ENCODE measurements at regions not wholly inside any gene's neighbourhood (a gene's known extent, or its start where the extent isn't known, plus 50 kb on each side); places are given as distances from the start of the nearest gene placed in this dataset.

DNA sequence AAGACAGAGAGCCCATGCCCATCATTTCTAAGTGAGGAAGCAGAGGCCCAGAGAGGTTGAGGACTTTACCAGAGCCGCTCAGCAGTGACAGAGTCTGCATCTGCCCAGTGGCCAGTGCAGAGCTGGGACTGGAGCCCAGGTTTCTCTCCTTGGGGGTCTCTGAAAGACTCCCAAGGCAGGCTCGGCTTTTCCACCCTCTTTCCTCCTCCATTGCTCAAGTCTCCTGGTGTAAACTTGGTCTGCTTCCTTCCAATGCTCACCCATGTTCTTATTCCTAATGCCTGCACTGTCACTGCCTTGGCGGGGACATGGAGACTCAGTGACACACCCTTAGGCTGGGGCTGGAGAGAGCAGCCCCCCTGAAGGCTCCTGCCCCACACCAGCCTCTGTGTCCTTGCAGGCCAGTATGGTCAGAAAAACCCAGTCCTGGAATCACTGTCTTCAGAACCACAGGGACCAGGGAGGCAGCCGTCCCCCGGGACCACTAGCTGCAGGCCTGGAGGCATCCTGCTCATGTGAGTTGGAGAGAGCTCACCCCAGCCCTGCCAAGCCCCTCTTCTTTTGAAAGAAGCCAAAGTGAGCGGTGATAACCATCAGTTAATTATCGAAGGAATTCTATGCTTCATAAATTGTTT is 211.0 kb upstream of the ZNF536 start:
- no peaks in the 10 kb centered on the region for H3K27me3 ChIP-seq
- no peaks in the 10 kb centered on the region for H3K36me3 ChIP-seq
- no peak overlapping the region for H3K4me3 ChIP-seq
- no peak overlapping the region for H3K27ac ChIP-seq
- intact Hi-C loops (cut with DNase I; ENCODE audit: low total_unique reads) = no loop called here
- H3K4me1 ChIP-seq = no peaks in the 10 kb centered on the region
- DNase-seq (ENCODE audit: low spot score in 2 of 2) = no peak
- TF ChIP-seq CTCF (IDR thresholded peaks at IDR 0.05) (no peak), POLR2A (IDR thresholded peaks at IDR 0.05) (no peak), POLR2AphosphoS5 (IDR thresholded peaks at IDR 0.05) (no peak)
- H3K9me3 ChIP-seq = no peaks in the 10 kb centered on the region

DNA sequence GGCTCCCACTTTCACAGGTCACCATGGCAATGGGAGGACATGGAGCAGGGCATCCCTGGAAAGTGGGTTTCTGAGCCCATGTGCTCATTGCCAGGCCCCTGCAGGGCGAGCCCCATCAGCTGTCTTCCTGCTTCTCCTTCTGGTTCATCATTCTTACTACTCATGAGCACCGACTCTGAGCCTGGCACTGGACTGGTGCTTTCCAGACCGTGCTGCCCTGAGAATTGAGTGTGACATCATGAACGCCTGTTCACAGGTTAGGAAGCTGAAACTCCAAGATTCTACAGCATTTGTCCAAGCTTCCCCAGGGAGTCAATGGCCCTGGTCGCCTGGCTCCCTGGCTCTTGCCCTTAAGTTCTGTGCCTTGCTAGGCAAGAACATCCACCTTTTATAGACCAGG is 210.4 kb upstream of the ZNF536 start:
- H3K27me3 ChIP-seq = no peaks in the 10 kb centered on the region
- TF ChIP-seq POLR2A (IDR thresholded peaks at IDR 0.05) (no peak), CTCF (IDR thresholded peaks at IDR 0.05) (no peak), POLR2AphosphoS5 (IDR thresholded peaks at IDR 0.05) (no peak)
- H3K36me3 ChIP-seq = no peaks in the 10 kb centered on the region
- H3K4me1 ChIP-seq = no peaks in the 10 kb centered on the region
- no peak overlapping the region for H3K27ac ChIP-seq
- H3K9me3 ChIP-seq = no peaks in the 10 kb centered on the region
- intact Hi-C loops (cut with DNase I; ENCODE audit: low total_unique reads) = no loop called here
- DNase-seq (ENCODE audit: low spot score in 2 of 2) = no peak
- no peak overlapping the region for H3K4me3 ChIP-seq

GRCh38 chr19:30162718-30163117 is 209.5 kb upstream of the ZNF536 start:
- intact Hi-C loops (cut with DNase I; ENCODE audit: low total_unique reads) = no loop called here
- no peak for TF ChIP-seq POLR2A (IDR thresholded peaks at IDR 0.05)
- TF ChIP-seq CTCF (IDR thresholded peaks at IDR 0.05) = no peak
- H3K27ac ChIP-seq = no peak overlapping the region
- no peaks in the 10 kb centered on the region for H3K36me3 ChIP-seq
- H3K4me1 ChIP-seq = no peaks in the 10 kb centered on the region
- H3K9me3 ChIP-seq = no peaks in the 10 kb centered on the region
- no peak overlapping the region for H3K4me3 ChIP-seq
- no peaks in the 10 kb centered on the region for H3K27me3 ChIP-seq
- DNase-seq (ENCODE audit: low spot score in 2 of 2) = no peak

DNA sequence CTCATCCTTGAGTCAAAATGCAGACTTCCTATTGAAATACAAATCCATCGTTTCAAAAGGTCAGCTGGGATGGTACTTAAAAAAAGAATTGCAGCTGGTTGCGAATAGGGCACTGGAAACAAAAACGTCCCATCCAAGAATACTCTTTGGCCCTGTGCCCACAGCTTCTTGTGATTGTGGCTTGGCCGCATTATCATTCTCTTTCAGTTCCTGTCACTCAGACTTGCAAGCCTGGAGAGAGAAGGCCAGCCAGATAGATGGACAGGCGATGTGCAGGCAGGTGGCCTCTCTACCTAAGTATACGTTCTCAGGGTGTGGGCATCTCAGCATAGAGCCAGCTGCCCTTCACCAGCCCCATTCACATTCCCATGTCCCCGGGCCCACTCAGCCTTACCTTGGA is 208.5 kb upstream of the ZNF536 start:
- intact Hi-C loops (cut with DNase I; ENCODE audit: low total_unique reads) = no loop called here
- Histone ChIP-seq H3K27me3 (no peaks in the 10 kb centered on the region), H3K9me3 (no peaks in the 10 kb centered on the region), H3K4me3 (no peak overlapping the region), H3K27ac (no peak overlapping the region), H3K36me3 (no peaks in the 10 kb centered on the region), H3K4me1 (no peaks in the 10 kb centered on the region)
- TF ChIP-seq POLR2A (IDR thresholded peaks at IDR 0.05) (no peak), CTCF (IDR thresholded peaks at IDR 0.05) (no peak), POLR2AphosphoS5 (IDR thresholded peaks at IDR 0.05) (no peak)
- DNase-seq (ENCODE audit: low spot score in 2 of 2) = no peak

DNA sequence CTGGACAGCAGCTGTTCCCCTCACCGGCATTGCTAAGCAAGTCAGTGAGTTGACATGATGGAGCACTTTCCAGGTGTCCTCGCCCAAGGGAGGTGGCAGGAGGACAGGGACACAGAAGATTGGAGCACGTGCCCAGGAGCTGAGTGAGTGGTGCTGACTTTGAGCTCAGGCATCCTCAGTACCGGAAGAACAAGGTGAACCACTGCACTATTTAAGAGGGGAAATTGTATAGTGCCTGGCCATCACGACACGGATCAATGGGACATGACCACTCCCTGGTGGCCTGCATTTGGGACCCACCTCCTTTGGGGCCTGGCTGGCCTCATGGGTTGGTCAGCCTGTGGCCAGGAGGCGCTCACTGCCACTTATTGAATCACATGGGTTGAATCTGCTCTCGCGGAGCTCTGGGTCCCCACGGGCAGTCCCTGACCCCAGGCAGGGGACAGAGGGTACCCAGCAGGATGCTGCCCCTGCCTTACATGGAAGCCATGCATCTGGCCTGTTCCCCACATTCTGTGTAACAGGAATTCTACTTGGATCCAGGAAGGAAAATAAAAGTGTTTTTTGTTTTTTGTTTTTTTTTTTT is 206.9 kb upstream of the ZNF536 start:
- Histone ChIP-seq H3K4me1 (no peaks in the 10 kb centered on the region), H3K9me3 (no peaks in the 10 kb centered on the region)

More for the DNA sequence above, 206.9 kb upstream of the ZNF536 start:
- TF ChIP-seq CTCF (IDR thresholded peaks at IDR 0.05) (no peak), POLR2A (IDR thresholded peaks at IDR 0.05) (no peak), POLR2AphosphoS5 (IDR thresholded peaks at IDR 0.05) (no peak)
- no peak overlapping the region for H3K27ac ChIP-seq
- H3K4me3 ChIP-seq = no peak overlapping the region
- no peaks in the 10 kb centered on the region for H3K36me3 ChIP-seq
- intact Hi-C loops (cut with DNase I; ENCODE audit: low total_unique reads) = no loop called here
- no peaks in the 10 kb centered on the region for H3K27me3 ChIP-seq
- DNase-seq (ENCODE audit: low spot score in 2 of 2) = no peak
